Progenitor cell of endocrine pancreas (in vitro differentiated cells): ENCODE measurements at regions not wholly inside any gene's neighbourhood (a gene's known extent, or its start where the extent isn't known, plus 50 kb on each side); places are given as distances from the start of the nearest gene placed in this dataset.

Source experiments
- DNase-seq: peaks from one replicate; pipeline ENCODE4 v3.0.0; 2021; ENCODE audit warnings: low spot score; ENCODE audit not compliant: unreplicated experiment
- H3K27ac Mint-ChIP-seq: 2 replicates; pipeline ENCODE4 v1.8.0; 2021; ENCODE audit warnings: mild to moderate bottlenecking, moderate library complexity, mixed read lengths
- H3K27me3 Mint-ChIP-seq: 2 replicates; pipeline ENCODE4 v1.8.0; 2021; ENCODE audit warnings: mixed read lengths
- H3K36me3 Mint-ChIP-seq: 2 replicates; pipeline ENCODE4 v1.8.0; 2022; ENCODE audit warnings: mixed read lengths; ENCODE audit not compliant: insufficient read depth
- H3K4me1 Mint-ChIP-seq: 2 replicates; pipeline ENCODE4 v1.8.0; 2021; ENCODE audit warnings: low read depth, mixed read lengths
- H3K4me3 Mint-ChIP-seq: 2 replicates; pipeline ENCODE4 v1.8.0; 2021; ENCODE audit warnings: low read depth, mild to moderate bottlenecking, moderate library complexity, mixed read lengths
- H3K9me3 Mint-ChIP-seq: 2 replicates; pipeline ENCODE4 v1.8.0; 2021; ENCODE audit warnings: low read depth, mixed read lengths
- TF ChIP-seq, protein P1 (sequence below): fragments of 200-600 bp; sonication (generic); IDR thresholded peaks from one replicate; pipeline ENCODE4 v1.5.0; 2021; ENCODE audit warnings: antibody characterized with exemption, mild to moderate bottlenecking; ENCODE audit not compliant: unreplicated experiment

DNA sequence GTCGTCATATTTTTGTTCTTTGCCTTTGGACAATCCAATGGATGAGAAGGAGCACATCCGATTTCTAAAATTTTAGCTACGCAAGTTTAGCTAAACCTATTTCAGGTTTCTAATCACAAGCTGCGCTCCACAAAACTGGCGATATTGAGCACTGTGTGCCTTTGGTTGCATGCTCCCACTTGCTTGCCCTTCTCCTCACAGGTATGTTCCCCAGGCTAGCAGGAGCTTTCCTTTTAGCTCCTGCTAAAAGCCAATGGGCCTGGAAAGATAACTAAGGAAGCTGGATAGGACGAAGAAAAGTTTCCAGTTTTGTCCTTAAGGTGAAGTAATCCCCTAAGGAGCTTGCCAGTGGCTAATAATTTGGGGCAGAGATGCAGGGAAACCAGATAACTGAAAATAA, 975.2 kb downstream of the FSTL5 start:
- no peak overlapping the region for H3K27ac Mint-ChIP-seq
- TF ChIP-seq, protein P1, sequence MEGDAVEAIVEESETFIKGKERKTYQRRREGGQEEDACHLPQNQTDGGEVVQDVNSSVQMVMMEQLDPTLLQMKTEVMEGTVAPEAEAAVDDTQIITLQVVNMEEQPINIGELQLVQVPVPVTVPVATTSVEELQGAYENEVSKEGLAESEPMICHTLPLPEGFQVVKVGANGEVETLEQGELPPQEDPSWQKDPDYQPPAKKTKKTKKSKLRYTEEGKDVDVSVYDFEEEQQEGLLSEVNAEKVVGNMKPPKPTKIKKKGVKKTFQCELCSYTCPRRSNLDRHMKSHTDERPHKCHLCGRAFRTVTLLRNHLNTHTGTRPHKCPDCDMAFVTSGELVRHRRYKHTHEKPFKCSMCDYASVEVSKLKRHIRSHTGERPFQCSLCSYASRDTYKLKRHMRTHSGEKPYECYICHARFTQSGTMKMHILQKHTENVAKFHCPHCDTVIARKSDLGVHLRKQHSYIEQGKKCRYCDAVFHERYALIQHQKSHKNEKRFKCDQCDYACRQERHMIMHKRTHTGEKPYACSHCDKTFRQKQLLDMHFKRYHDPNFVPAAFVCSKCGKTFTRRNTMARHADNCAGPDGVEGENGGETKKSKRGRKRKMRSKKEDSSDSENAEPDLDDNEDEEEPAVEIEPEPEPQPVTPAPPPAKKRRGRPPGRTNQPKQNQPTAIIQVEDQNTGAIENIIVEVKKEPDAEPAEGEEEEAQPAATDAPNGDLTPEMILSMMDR, result no peak

DNA sequence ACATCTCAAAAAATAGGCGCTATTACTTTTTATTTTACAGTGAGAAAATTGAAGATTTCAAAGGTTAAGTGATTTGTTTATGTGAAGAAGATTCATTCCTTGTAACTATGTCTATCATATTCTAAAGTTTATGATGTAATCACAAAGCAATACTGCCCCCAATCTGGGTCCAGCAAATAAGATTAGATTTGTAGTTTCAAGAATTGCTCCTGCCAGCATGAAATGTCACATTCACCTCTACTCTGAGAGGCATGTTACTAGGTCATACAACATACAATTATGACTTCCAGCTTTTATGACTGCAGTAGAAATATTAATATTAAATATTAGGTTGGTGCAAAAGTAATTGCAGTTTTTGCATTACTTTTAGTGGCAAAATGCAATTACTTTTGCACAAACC, 976.2 kb downstream of the FSTL5 start:
- H3K4me3 Mint-ChIP-seq, result no peak overlapping the region
- TF ChIP-seq, protein P1, result no peak
- H3K9me3 Mint-ChIP-seq, result no peaks in the 10 kb centered on the region
- no peak overlapping the region for H3K27ac Mint-ChIP-seq
- no peaks in the 10 kb centered on the region for H3K27me3 Mint-ChIP-seq
- DNase-seq, result no peak
- H3K36me3 Mint-ChIP-seq, result no peaks in the 10 kb centered on the region
- H3K4me1 Mint-ChIP-seq, result peaks cover 18% of the 10 kb centered on the region

More for the DNA sequence above, 975.2 kb downstream of the FSTL5 start:
- H3K27me3 Mint-ChIP-seq, result no peaks in the 10 kb centered on the region
- H3K36me3 Mint-ChIP-seq, result no peaks in the 10 kb centered on the region
- no peak for DNase-seq
- H3K9me3 Mint-ChIP-seq, result no peaks in the 10 kb centered on the region
- H3K4me3 Mint-ChIP-seq, result no peak overlapping the region
- peaks cover 15% of the 10 kb centered on the region for H3K4me1 Mint-ChIP-seq

DNA sequence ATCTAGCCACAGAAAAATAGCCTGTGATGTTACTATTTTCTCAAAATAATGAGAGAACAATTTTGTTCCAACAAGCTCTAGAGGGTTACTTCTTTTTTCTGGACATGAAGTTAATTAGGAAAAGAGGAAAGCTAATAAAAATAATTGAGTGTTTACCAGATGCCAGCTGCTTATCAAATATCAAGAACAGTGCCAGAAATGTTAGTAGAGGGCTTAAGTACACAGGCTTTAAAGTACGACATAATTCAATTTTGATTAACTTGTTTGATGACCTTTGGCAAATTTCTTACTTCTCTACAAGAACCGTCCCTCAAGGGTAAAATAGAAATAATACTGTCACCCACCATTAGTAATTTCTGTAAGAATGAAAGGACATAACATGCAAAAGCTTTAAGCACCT, 977.0 kb downstream of the FSTL5 start:
- H3K27ac Mint-ChIP-seq, result no peak overlapping the region
- no peak overlapping the region for H3K4me3 Mint-ChIP-seq
- no peak for DNase-seq
- H3K4me1 Mint-ChIP-seq, result peaks cover 18% of the 10 kb centered on the region
- no peaks in the 10 kb centered on the region for H3K9me3 Mint-ChIP-seq
- H3K27me3 Mint-ChIP-seq, result no peaks in the 10 kb centered on the region
- no peaks in the 10 kb centered on the region for H3K36me3 Mint-ChIP-seq
- TF ChIP-seq, protein P1, result no peak

DNA sequence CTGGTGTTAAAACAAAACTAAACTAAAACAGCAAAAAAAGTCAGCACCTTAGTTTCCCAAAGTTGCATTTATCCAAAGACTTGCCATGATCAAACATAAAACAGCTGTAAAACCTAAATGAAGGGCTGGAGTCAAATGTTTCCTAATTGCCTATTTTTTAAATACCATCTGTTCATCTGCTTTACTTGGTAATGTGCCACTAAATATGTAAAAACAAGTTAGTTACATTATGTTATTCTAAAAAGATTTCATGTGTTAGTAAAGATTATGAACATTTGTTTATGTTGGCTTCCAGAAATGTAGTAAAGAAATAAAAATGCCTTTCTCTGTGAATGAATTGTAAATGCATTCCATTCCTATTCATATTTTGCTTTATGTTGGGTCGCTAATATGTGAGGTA, 977.8 kb downstream of the FSTL5 start:
- Mint-ChIP-seq H3K27ac (no peak overlapping the region), H3K36me3 (no peaks in the 10 kb centered on the region)

DNA sequence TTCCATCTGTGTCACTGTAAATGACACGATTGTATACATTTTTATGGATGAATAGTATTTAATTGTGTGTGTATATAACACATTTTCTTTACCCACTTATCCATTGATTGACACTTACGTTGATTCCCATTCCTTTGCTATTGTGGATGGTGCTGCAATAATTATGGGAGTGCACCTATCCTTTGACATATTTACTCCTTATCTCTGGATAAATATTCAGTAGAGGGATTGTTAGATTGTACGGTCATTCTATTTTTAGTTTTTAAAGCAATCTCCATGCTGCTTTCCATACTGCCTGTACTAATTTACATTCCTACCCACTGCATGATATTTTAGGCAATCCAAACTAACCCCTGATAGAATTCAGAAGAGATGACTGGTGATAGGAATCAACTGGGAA, 980.1 kb downstream of the FSTL5 start:
- H3K4me1 Mint-ChIP-seq, result peaks cover 14% of the 10 kb centered on the region
- no peaks in the 10 kb centered on the region for H3K27me3 Mint-ChIP-seq
- H3K9me3 Mint-ChIP-seq, result no peaks in the 10 kb centered on the region
- no peak overlapping the region for H3K4me3 Mint-ChIP-seq
- TF ChIP-seq, protein P1, result no peak
- no peak overlapping the region for H3K27ac Mint-ChIP-seq
- DNase-seq, result no peak
- no peaks in the 10 kb centered on the region for H3K36me3 Mint-ChIP-seq

More for the DNA sequence above, 977.8 kb downstream of the FSTL5 start:
- DNase-seq, result no peak
- Mint-ChIP-seq H3K4me3 (no peak overlapping the region), H3K4me1 (peaks cover 15% of the 10 kb centered on the region), H3K9me3 (no peaks in the 10 kb centered on the region), H3K27me3 (no peaks in the 10 kb centered on the region)
- TF ChIP-seq, protein P1, result no peak
